Liver (tissue), 3 donors: ENCODE measurements at regions not wholly inside any gene's neighbourhood (a gene's known extent, or its start where the extent isn't known, plus 50 kb on each side); places are given as distances from the start of the nearest gene placed in this dataset.

Experiments
- ATF3 ChIP-seq: IDR thresholded peaks from 2 replicates; pipeline ENCODE4 v1.6.1; 2016; ENCODE audit warnings: antibody characterized with exemption
- CTCF ChIP-seq: fragments of 150-350 bp; IDR thresholded peaks from 2 replicates; pipeline ENCODE4 v1.5.1; 2017; ENCODE audit warnings: improper control_type of control experiment, low read depth, low read length; ENCODE audit not compliant: missing input control
- EGR1 ChIP-seq, 2 donors: IDR thresholded peaks; 2 replicates each; pipeline ENCODE4 v1.6.1; 2016 to 2018; ENCODE audit warnings: antibody characterized with exemption in 2 of 2, low read depth in 2 of 2
- FOXA2 ChIP-seq: IDR thresholded peaks from 2 replicates; pipeline ENCODE4 v1.6.1; 2016; ENCODE audit warnings: antibody characterized with exemption
- HNF4A ChIP-seq, 2 donors: conservative IDR thresholded peaks; 2 replicates each; pipeline ENCODE4 v1.6.1; 2016; ENCODE audit warnings: antibody characterized with exemption in 2 of 2, mild to moderate bottlenecking in 2 of 2
- MAX ChIP-seq: IDR thresholded peaks from 2 replicates; pipeline ENCODE4 v1.6.1; 2016; ENCODE audit warnings: antibody characterized with exemption
- RAD21 ChIP-seq, 2 donors: IDR thresholded peaks; 2 replicates each; pipeline ENCODE4 v1.6.1; 2016; ENCODE audit warnings: antibody characterized with exemption in 2 of 2, mild to moderate bottlenecking in 2 of 2
- REST ChIP-seq: IDR thresholded peaks from 2 replicates; pipeline ENCODE4 v1.6.1; 2016; ENCODE audit warnings: antibody characterized with exemption, mild to moderate bottlenecking
- RXRA ChIP-seq, 2 donors: IDR thresholded peaks; 2 replicates each; pipeline ENCODE4 v1.6.1; 2017 to 2018; ENCODE audit warnings: antibody characterized with exemption in 2 of 2, mild to moderate bottlenecking in 1 of 2
- SP1 ChIP-seq: IDR thresholded peaks from 2 replicates; pipeline ENCODE4 v1.6.1; 2018; ENCODE audit warnings: antibody characterized with exemption, mild to moderate bottlenecking
- TAF1 ChIP-seq: conservative IDR thresholded peaks from 2 replicates; pipeline ENCODE4 v1.6.1; 2016; ENCODE audit warnings: antibody characterized with exemption, mild to moderate bottlenecking
- YY1 ChIP-seq: IDR thresholded peaks from 2 replicates; pipeline ENCODE4 v1.6.1; 2016; ENCODE audit warnings: antibody characterized with exemption, mild to moderate bottlenecking
- ZBTB33 ChIP-seq: IDR thresholded peaks from 2 replicates; pipeline ENCODE4 v1.6.1; 2016; ENCODE audit warnings: antibody characterized with exemption
- donor health status: healthy.
- donor health status: healthy.

- TF ChIP-seq TAF1, result no peak
- no peak for TF ChIP-seq RAD21 (IDR thresholded peaks at IDR 0.05)
- TF ChIP-seq ZBTB33, result no peak
- no peak for TF ChIP-seq CTCF
- no peak for TF ChIP-seq YY1
- no peak for TF ChIP-seq RXRA (IDR thresholded peaks at IDR 0.05)
- TF ChIP-seq SP1, result no peak
- TF ChIP-seq MAX, result no peak
- TF ChIP-seq REST, result no peak
- no peak for TF ChIP-seq ATF3
- no peak for TF ChIP-seq HNF4A (conservative IDR thresholded peaks at IDR 0.05)
- no peak for TF ChIP-seq EGR1 (IDR thresholded peaks at IDR 0.05; ENCODE audit: low read depth in 2 of 2)
- no peak for TF ChIP-seq FOXA2
Observed at GRCh38 chr9:28841775-28842174, 1268.5 kb upstream of the C9orf72 start.
